NCI-H526 (cell line): ENCODE measurements at regions not wholly inside any gene's neighbourhood (a gene's known extent, or its start where the extent isn't known, plus 50 kb on each side); places are given as distances from the start of the nearest gene placed in this dataset.

ENCODE experiments used
- DNase-seq, 2 experiments: peaks; one replicate each; lab custom pipeline; 2025; lab: John Stamatoyannopoulos, UW

DNA sequence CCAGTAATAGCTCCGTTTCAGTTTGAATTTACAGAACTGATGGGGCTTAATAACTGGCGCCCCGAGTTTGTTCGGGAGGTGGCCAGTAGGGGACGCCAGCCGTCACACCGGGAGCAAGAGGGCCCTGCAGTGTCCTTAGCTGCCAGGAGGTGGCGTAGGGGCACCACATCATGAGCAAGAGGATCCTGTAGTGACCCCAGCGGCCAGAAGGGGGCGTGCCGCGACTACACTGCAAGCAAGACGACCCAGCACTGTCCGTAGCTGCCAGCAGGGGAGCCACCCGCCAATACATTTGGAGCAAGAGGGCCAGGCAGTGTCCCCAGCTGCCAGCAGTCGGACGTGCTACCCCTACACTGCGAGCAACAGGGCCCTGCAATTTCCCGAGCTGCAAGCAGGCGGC lies 663.7 kb upstream of the B3GAT1 start:
- DNase-seq, result no peak

DNA sequence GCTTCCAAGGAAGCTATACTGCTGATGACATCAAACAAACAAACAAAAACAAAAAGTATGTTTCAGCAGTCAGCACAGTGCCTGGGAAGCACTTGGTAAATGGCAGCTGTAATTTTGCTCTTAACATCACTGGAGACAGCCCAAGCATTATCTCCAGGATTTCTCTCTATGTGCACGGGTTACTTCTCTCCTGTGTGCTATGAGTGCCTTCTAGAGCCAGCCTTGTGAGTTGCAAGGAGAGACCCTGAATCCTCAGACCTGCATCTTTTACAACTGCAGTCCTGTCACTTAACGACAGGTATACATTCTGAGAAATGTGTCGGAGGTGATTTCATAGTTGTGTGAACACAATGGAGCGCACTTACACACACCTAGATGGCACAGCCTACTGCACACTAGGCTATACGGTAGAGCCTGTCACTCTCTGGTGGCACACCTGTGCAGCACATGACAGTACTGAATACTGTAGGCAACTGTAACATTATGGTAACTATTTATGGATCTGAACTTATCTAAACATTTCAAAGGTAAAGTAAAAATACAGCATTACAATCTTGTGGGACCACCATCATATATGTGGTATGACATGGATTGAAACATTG lies 662.5 kb upstream of the B3GAT1 start:
- DNase-seq, result peak; percentile 51 to 71

DNA sequence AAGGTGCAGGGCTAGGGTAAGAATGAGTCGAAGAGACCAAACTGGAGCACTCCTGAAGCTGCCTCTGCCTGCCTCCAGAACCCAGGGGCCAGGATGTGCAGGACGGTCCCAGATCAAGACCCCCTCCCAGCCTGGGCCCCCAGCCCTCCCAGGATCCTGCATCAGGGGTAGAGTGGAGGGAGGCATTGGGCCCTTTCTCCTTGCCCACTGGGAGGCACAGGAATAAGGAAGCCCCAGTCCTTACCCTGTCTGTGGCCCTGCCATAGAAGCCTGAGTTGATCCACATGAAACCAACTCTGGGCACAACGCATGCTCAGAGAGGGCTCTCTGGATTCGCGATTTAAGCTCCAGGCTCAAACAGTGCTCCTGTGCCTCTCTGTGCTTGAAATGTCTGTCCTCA lies 661.8 kb upstream of the B3GAT1 start:
- DNase-seq, result no peak

DNA sequence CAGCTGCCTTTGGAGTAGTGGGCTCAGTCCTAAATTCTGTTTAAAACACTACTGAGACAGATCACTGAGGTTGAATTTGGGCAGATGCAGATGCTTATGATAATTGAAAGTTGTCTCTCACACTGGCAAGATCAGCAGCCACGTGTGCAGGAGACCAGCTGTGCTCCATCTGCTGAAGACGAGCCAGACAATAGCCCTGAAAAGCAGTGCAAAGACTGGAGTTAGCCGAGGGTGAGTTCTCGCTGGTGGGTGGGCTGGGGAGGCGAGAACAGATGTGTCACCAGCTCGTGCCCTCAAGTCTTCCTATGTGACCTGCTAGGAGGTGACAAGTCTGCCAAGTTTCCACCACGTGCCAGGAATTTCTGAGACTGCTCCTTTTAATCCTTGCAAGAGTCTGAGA lies 661.3 kb upstream of the B3GAT1 start:
- DNase-seq, result no peak

DNA sequence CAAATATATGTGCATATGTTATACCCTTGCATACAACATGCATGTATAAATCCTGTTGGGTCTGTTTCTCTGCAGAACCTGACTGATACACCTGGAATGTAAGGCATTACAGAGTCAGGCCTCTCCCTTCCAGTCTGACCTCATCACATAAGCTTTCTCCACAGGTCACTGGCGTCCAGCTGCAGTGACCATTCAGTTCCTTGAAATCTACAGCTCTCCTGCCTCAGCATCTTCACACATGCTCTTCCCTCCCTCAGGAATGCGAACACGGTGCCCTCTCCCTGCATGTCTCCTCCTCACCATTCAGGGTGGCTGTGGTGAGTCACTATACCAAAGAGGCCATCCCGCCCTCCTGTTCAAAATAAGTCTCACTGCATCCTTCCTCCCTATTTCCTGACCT lies 657.8 kb upstream of the B3GAT1 start:
- DNase-seq, result no peak

DNA sequence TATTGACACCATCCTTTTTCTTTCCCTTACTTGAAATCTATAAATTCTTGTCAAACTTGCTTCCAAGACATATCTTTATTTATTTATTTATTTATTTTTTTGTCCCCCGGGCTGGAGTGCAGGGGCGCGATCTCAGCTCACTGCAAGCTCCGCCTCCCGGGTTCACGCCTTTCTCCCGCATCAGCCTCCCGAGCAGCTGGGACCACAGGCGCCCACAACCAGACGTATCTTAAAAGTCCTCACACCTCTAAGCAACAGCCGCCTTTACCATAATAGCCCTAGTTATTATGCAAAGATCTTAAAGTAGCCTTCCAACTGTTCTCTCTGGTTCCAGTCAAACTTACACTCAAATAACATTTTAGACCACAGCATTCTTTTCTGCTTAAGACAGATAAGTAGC lies 657.0 kb upstream of the B3GAT1 start:
- no peak for DNase-seq

DNA sequence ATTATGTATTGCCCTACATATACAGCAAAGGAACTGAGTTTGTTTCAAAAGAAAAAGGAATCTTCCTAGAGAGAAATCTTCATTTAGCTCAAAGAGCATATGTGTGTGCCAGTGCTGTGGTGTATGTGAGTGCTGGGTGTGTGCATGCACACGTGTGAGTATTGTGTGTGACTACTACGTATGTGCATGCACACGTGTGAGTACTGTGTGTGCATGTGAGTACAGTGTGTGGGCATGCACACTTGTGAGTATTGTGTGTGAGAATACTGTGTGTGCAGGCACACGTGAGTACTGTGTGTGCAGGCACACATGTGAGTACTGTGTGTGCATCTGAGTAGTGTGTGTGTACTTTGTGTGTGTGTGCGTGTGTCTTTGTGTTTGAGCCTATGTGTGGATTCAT lies 651.0 kb upstream of the B3GAT1 start:
- no peak for DNase-seq

DNA sequence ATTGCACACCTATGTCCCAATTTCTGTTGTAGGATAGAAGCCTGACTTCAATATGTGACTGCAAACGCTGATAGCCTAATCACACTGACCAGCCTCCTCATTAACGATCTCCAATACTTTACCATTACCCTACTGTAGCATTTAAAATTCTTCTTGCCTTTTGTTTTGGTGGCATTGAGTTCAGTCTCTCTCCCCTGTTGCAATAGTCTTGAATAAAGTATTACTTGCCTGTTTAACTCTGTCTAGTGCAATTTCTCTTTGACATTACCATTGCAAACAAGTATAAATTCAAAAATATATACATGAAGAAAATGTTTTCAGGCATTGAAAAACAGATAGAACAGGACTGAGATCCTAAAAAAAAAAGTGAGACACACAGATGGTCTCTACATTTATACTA lies 649.1 kb upstream of the B3GAT1 start:
- no peak for DNase-seq

DNA sequence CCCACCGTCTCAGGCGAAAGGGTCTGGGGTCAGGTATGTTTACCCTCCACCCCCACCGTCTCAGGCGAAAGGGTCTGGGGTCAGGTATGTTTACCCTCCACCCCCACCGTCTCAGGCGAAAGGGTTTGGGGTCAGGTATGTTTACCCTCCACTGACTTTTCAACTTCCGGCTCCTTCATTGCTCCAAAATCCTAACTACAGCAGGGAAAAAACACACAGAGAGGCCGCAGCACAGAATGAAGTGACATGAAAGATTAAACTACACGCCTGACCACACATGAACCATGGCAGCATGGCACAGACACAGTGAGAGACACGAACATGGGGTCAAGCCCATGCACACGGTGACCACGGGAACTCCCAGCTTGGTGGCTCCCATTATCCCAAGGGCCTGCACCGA lies 634.9 kb upstream of the B3GAT1 start:
- DNase-seq, result no peak

DNA sequence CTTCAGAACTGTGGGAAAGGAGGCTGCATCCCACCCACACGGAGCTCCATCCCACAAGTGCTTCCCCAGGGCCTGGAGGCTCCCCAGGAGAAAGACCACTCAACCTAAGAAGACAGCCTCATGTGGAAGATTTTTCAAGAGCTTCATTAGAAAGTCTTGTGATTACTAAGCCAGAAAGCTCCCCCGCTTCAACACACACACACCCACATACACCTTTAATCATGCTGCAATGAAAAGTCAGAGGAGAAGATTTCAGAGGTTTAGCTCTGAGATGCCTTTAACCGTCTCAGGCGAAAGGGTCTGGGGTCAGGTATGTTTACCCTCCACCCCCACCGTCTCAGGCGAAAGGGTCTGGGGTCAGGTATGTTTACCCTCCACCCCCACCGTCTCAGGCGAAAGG lies 634.5 kb upstream of the B3GAT1 start:
- no peak for DNase-seq

DNA sequence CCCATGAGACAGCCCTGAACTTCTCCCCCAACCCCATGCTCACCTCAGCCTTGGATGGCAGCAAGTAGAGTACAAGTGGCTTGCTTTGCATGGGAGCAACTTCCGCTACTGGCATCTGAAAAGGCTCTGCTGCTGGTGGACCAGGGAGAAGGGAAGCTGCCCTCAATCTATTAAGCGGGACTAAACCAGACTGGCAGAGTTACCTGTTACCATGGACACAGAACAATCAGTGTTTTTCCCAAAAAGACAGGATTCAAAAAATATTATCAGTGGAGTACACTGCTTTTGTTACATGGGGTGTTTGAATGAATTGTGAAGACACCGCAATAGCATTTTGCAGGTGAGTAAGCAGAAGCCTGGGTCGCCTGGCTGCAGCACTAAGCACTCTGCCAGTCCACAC lies 631.4 kb upstream of the B3GAT1 start:
- peak in 1 of 2 experiments; percentile 27 for DNase-seq

DNA sequence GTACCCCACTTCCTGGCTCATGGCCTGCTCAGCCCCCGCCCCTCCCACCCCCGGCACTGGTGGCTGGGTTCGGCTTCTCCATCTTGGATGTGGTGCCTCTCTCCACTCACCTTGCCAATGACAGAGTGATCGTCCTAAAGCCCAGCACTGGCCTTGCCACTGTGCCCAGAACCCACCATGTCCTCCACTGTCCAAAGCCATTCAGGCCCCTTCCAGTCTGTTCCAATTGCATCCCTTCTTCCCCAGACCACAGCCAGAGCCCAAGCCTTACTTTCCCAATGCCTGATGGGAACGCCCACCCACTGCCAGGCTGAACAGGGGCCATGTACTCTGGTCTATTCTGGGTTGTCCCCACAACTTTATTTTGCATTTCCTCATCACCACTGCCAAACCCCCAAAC lies 625.8 kb upstream of the B3GAT1 start:
- DNase-seq, result no peak

DNA sequence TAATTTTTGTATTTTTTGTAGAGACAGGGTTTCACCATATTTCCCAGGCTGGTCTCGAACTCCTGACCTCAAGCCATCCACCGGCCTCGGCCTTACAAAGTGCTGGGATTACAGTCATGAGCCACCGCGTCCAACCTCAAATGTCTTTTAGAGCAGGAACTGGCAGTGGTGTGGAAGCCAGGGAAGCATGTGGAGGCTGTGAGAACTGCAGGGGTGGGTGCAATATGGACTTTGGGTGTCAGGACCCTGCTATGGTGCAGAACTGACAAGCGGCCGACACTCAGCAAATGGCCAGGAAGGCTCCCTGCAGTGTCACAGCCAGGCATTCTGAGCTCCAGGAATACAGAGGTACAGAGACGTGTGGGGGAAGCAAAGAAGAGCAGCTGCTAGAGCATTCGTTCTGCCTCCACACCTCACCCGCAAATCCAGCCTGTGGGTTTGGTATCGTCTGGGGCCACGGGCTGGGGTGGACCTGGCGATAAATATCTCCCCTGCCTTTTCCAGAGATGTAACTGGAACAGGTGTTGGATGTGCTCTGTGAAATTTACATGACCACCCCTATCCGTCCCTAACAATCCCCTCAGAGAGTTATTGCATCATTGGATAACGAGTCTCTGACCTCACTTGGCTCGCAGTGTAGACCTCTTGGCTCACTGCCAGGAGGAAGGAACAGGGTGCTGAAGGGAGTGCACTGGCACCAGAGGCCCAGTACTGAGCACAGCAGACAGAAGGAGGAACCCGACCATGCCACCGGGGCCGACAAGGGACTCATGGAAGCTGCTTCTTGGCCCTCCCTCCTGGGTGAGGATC lies 624.7 kb upstream of the B3GAT1 start:
- DNase-seq, result peak in 1 of 2 experiments; percentile 30

DNA sequence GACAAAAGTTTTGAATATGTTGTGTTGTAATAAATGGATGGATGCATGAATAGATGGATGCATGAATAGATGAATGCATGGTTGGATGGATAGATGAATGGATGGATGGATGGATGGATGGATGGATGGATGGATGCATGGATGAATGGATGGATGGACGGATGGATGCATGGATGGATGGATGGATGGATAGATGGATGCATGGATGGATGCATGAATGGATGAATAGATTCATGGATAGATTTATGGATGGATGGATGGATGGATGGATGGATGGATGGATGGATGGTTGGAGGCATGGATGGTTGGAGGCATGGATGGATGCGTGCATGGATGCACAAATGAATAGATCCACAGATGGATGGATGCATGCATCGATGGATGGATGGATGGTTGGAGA lies 623.2 kb upstream of the B3GAT1 start:
- DNase-seq, result no peak

DNA sequence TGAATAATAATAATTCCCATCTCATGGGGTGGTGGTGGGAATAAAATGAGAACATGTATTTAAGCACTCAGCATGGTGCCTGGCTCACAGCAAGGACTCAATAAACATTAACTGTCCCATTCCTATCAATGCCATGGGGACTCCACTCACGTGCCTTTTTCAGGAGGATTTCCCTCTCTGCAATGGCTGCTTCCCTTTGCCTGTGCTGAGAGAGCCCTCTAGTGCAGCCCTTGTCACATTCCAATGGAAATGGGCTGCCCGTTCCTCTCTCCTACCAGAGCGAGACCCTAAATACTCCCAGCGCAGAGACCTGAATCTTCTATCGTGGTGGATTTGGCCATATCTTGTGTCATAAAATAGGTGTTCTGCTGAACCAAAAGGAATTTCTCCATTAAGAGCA lies 621.5 kb upstream of the B3GAT1 start:
- peak; percentile 77 to 87 for DNase-seq

DNA sequence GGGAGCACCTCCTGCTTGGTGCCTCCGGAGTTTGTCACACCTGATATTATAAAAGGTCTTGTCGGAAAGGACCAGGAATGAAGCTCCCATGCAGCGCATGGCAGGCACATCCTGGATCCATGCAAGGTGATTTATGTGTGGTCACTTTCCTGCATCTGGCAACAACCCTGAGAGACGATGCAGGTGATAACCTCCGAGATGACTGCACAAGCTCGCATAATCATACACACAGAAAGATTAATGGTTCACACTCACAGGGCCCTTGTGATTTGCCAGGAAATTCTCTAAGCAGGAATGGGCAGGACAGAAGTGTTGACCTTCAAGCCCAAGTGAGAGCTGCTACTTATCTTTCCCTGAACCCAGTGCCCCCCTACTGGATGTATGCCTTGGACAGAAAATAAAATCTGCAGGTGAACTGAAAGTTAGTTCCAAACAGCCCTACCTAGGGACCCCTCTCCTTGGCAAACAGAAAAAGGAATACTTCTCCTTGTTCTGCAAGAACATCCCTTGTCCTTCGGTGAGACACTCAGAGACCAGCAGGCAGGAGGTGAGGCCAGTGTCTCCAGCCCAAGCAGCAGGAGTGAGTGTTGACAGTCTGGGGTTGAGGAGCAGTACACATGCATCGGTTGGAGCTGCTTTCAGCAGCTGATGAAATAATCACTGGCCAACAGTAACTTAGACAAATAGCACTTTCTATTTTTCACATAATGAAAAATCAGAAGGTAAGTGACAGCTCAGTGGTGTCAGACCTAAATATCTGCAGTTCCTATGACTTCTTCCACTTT lies 619.4 kb upstream of the B3GAT1 start:
- DNase-seq, result no peak

DNA sequence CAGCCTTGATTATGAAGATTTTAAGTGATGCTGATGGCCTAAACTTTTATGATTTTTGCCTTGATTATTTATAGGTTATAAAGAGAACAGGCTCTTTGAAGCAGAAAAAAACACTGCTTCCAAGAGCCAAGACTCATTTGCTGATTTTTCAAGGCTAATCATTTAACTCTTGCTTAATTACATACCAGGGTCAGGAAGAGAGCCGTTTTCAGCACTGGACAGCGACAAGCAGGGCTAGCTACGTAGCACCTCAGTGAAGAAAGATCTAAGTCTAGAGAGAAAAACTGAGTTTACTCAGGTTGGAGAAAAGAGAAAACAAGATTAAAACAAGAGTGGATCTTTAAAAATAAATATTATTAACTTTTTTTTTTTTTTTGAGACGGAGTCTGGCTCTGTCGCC lies 615.4 kb upstream of the B3GAT1 start:
- DNase-seq, result no peak

DNA sequence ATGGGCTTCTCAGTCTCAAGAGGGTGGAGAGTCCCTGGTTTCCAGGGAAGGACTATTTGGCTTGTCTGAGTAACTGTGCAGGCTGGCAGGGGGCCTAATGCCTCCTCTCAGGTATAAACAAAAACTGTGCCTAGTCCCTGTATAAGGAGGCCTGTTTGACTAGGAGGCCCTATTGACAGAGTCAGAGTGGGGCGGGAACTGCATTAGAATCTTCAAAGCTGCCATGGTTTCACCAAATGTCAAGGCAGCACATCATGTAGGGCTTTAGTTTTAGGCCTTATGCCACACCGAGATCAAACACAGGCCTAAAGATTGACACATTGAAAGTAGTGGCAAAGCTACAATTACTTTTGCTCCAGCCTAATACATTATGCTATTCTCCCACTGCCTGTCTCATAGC lies 611.5 kb upstream of the B3GAT1 start:
- DNase-seq, result no peak

DNA sequence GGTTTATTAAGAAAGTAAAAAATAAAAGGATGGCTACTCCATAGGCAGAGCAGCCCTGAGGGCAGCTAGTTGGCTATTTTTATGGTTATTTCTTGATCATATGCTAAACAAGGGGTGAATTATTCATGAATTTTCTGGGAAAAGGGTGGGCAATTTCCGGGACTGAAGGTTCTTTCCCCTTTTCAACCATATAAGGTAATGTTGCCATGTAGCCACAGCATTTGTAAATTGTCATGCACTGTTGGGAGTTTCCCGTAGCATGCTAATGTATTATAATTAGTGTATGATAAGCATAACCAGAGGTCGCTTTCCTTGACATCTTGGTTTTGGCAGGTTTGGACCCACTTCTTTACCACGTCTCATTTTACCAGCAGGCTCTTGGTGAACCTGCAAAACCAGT lies 610.4 kb upstream of the B3GAT1 start:
- DNase-seq, result peak; percentile 73 to 76

DNA sequence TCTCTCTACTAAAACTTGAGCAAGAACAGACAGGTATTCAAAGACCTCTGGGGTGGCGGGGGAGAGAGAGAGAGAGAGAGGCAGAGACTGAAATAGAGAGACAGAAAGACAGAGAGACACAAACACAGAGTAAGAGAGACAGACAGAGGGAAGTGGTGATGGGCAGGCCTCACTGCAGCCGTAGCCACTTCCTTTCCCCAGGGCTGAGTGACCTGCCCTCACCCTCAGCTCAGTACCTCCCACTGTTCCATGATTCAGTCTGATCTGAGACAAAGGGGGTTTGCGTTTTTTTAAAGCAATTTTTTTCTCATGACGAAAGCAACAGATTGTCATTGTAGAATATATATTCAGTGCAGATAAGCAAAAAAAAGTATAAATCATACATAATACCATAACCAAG lies 607.9 kb upstream of the B3GAT1 start:
- DNase-seq, result no peak

DNA sequence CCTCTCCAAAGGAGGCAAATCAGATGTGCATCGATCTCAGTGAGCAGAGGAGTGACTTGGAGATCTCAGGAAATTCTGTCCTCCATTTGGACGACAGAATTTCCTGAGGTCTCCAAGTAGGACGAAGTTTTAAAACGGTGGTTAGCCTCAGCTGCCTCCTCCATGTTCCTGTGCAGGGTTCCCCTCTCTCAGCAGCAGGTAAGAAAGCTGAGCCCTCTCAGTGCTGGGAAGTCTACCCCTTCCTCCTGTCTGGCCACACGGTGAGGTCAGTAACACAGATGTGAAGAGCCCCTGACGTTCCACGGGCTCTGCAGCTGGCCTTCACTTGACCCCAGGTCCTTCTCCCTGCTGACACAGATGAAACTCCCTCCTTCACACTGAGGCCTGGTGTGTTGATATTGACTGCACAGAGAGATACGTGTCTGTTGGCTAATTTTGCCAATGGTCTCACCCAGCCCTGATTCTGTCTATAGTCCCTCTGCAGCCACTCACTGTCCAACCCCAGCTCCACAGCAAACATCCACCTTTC lies 607.4 kb upstream of the B3GAT1 start:
- DNase-seq, result no peak

DNA sequence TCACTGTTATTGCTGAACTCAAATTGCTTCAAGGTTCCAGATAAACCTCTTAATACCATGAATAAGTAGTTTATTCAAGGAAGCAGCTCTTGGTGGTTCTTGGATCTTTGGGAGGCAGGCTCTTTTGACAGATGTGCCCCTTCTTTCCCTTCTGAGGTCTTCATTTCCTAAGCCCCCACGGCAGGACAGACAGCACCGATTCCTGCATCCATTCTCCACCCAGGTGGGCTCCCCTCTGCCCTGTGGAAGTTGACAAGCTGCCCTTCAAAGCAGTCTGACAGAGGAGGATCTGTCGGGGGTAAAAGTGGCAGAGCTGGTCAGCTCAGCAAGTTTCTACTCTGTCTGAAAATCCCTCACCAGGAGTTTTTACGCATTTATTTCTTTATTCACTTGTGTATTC lies 605.3 kb upstream of the B3GAT1 start:
- DNase-seq, result no peak

DNA sequence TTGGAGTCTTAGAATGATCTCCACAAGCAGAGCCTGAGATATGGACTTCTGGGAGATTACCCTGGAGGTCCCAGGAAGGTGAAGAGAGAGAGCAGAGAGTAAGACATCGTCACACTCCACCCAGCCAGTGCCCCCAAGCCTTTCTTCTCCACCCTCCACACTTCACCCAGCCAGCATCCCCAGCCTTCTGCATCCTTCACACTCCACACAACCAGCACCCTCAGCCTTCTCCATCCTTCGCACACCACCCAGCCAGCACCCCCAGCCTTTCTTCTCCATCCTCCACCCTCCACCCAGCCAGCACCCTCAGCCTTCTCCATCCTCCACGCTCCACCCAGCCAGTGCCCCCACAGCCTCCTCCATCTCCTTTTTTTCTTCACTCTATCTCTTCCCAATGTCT lies 603.9 kb upstream of the B3GAT1 start:
- no peak for DNase-seq
